Loucy (cell line): ENCODE measurements at regions not wholly inside any gene's neighbourhood (a gene's known extent, or its start where the extent isn't known, plus 50 kb on each side); places are given as distances from the start of the nearest gene placed in this dataset.

Experiments used
- H2AFZ ChIP-seq: fragments of 200-600 bp; sonication (generic); 2 replicates; pipeline ENCODE4 v1.6.0; 2016; ENCODE audit warnings: antibody characterized with exemption, mild to moderate bottlenecking, low read length, moderate library complexity
- H3F3A ChIP-seq: fragments of 200-600 bp; 2 replicates; pipeline ENCODE4 v1.6.0; 2016; ENCODE audit warnings: antibody characterized with exemption, low read depth, mild to moderate bottlenecking
- H3K27me3 ChIP-seq: fragments of 200-600 bp; sonication (generic); 2 replicates; pipeline ENCODE4 v1.6.1; 2014; ENCODE audit warnings: low read length, mild to moderate bottlenecking; ENCODE audit not compliant: insufficient read depth, poor library complexity, severe bottlenecking
- H3K36me3 ChIP-seq: fragments of 200-600 bp; sonication (generic); 2 replicates; pipeline ENCODE4 v1.6.1; 2016; ENCODE audit warnings: low read length; ENCODE audit not compliant: insufficient read depth
- H3K4me1 ChIP-seq: fragments of 200-600 bp; sonication (generic); 2 replicates; pipeline ENCODE4 v1.5.1; 2014; ENCODE audit warnings: low read length, mild to moderate bottlenecking; ENCODE audit not compliant: insufficient read depth, poor library complexity, severe bottlenecking
- H3K4me2 ChIP-seq: fragments of 200-600 bp; sonication (generic); 2 replicates; pipeline ENCODE4 v1.6.0; 2014; ENCODE audit warnings: antibody characterized with exemption, low read length, low read depth, mild to moderate bottlenecking; ENCODE audit not compliant: poor library complexity, severe bottlenecking
- H3K4me3 ChIP-seq: fragments of 200-600 bp; sonication (generic); 2 replicates; pipeline ENCODE4 v1.5.1; 2014; ENCODE audit warnings: low read length, mild to moderate bottlenecking, mixed read lengths; ENCODE audit not compliant: poor library complexity, severe bottlenecking
- H3K79me2 ChIP-seq: fragments of 200-600 bp; sonication (generic); 2 replicates; pipeline ENCODE4 v1.6.1; 2014; ENCODE audit warnings: low read length; ENCODE audit not compliant: insufficient read depth
- H3K9ac ChIP-seq: fragments of 200-600 bp; sonication (generic); 2 replicates; pipeline ENCODE4 v1.6.0; 2014; ENCODE audit warnings: mild to moderate bottlenecking, low read depth, low read length, moderate library complexity; ENCODE audit not compliant: poor library complexity, severe bottlenecking
- H3K9me2 ChIP-seq: fragments of 200-600 bp; sonication (generic); replicated peaks from 2 replicates; pipeline ENCODE4 v1.6.1; 2016; ENCODE audit warnings: low read depth, low read length, mixed read lengths
- H3K9me3 ChIP-seq: fragments of 200-600 bp; sonication (generic); 2 replicates; pipeline ENCODE4 v1.6.1; 2014; ENCODE audit warnings: mild to moderate bottlenecking, antibody characterized with exemption, low read length, low read depth; ENCODE audit not compliant: insufficient read depth
- H4K20me1 ChIP-seq: fragments of 200-600 bp; sonication (generic); 2 replicates; pipeline ENCODE4 v1.6.0; 2014; ENCODE audit warnings: antibody characterized with exemption, low read length, mild to moderate bottlenecking; ENCODE audit not compliant: insufficient read depth, poor library complexity, severe bottlenecking
- EZH2phosphoT487 ChIP-seq: fragments of 200-600 bp; IDR thresholded peaks from 2 replicates; pipeline ENCODE4 v1.6.1; 2018; ENCODE audit warnings: antibody characterized with exemption, mild to moderate bottlenecking, moderate library complexity, borderline replicate concordance
- TF ChIP-seq, protein P1 (sequence below): fragments of 200-600 bp; sonication (generic); conservative IDR thresholded peaks from 2 replicates; pipeline ENCODE4 v1.5.1; 2014; ENCODE audit warnings: mild to moderate bottlenecking, antibody characterized with exemption, low read length

DNA sequence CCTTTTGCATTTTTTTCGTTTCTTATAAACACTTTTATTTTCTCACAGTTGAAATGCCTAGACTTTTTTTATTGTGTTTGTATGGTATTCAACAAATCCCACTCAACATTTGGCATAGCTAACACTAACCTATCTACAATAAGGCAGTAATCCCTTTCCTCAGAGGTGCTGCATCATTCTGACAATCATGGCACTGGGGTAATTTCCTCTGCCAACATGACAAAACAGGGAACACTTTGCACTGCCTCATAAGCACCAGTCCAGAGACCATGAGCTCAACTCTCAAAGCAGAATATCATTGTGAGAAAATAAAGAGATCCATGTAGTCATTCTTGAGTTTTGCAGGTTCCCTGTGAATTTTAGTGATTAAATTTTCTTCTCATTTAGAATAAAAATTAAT, 183.8 kb upstream of the INTU start:
- Histone ChIP-seq H3K27me3 (no peaks in the 10 kb centered on the region), H3K9ac (no peak overlapping the region), H3K4me2 (no peak overlapping the region), H3K9me3 (no peaks in the 10 kb centered on the region), H3K36me3 (no peaks in the 10 kb centered on the region), H3K79me2 (no peaks in the 10 kb centered on the region), H4K20me1 (no peaks in the 10 kb centered on the region), H3F3A (no peaks in the 10 kb centered on the region), H3K9me2 (no peaks in the 10 kb centered on the region), H3K4me1 (no peaks in the 10 kb centered on the region), H3K4me3 (no peak overlapping the region), H2AFZ (no peak overlapping the region)
- TF ChIP-seq, protein P1, sequence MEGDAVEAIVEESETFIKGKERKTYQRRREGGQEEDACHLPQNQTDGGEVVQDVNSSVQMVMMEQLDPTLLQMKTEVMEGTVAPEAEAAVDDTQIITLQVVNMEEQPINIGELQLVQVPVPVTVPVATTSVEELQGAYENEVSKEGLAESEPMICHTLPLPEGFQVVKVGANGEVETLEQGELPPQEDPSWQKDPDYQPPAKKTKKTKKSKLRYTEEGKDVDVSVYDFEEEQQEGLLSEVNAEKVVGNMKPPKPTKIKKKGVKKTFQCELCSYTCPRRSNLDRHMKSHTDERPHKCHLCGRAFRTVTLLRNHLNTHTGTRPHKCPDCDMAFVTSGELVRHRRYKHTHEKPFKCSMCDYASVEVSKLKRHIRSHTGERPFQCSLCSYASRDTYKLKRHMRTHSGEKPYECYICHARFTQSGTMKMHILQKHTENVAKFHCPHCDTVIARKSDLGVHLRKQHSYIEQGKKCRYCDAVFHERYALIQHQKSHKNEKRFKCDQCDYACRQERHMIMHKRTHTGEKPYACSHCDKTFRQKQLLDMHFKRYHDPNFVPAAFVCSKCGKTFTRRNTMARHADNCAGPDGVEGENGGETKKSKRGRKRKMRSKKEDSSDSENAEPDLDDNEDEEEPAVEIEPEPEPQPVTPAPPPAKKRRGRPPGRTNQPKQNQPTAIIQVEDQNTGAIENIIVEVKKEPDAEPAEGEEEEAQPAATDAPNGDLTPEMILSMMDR: no peak
- no peak for TF ChIP-seq EZH2phosphoT487

DNA sequence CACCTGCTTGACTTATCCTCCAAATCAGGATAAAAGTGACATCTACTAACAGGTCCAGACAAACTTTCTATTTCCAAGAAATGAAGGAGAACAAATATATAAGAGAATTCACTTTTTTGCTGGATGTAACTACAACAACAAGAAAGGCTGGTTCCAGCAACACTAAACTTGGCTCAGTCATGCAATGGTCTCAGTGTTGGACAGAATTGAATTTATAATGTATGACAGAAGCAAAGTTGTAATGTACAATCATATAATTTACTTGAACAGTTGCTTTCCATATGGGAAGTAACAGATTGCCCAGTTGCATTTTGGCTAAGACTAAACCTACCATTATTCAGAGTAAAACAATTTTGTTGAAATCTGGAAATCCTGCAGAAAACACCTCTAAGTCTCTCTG, 183.3 kb upstream of the INTU start:
- Histone ChIP-seq H3K9me2 (no peaks in the 10 kb centered on the region), H3K27me3 (no peaks in the 10 kb centered on the region), H3K4me2 (no peak overlapping the region), H3K4me3 (no peak overlapping the region), H3F3A (no peaks in the 10 kb centered on the region), H2AFZ (no peak overlapping the region), H4K20me1 (no peaks in the 10 kb centered on the region), H3K79me2 (no peaks in the 10 kb centered on the region), H3K36me3 (no peaks in the 10 kb centered on the region), H3K4me1 (no peaks in the 10 kb centered on the region), H3K9ac (no peak overlapping the region), H3K9me3 (no peaks in the 10 kb centered on the region)
- TF ChIP-seq, protein P1: no peak
- no peak for TF ChIP-seq EZH2phosphoT487

DNA sequence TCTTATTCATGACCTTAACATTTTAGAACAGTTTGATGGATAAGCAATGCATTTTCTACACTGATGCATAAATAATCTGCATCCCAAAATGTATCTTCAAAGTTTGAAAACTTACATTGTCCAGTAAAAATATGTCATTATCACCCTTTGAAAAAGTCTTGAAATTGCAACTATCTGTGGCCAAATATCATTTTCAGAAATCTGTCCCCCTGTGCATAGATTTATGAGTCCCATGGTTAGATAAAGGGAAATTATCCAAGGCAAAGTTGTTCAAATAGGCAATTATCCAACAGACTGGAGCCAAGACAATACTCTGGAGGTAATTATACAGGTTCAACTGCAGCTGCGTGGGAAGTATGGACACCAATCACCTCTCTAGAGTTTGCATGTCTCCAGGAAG, 182.5 kb upstream of the INTU start:
- Histone ChIP-seq H3K9ac (no peak overlapping the region), H3F3A (no peaks in the 10 kb centered on the region), H3K4me1 (no peaks in the 10 kb centered on the region), H3K36me3 (no peaks in the 10 kb centered on the region), H3K79me2 (no peaks in the 10 kb centered on the region), H2AFZ (no peak overlapping the region), H3K9me2 (no peaks in the 10 kb centered on the region), H3K27me3 (no peaks in the 10 kb centered on the region), H3K4me2 (no peak overlapping the region), H3K4me3 (no peak overlapping the region), H4K20me1 (no peaks in the 10 kb centered on the region), H3K9me3 (no peaks in the 10 kb centered on the region)
- TF ChIP-seq, protein P1: no peak
- no peak for TF ChIP-seq EZH2phosphoT487
